ENCODE measurements at regions not wholly inside any gene's neighbourhood (a gene's known extent, or its start where the extent isn't known, plus 50 kb on each side); places are given as distances from the start of the nearest gene placed in this dataset.
"Not testable (repeated sequence)": the region's sequence is repeated elsewhere in the genome, so short reads cannot be mapped to it uniquely, and the experiment has no call there.

DNA sequence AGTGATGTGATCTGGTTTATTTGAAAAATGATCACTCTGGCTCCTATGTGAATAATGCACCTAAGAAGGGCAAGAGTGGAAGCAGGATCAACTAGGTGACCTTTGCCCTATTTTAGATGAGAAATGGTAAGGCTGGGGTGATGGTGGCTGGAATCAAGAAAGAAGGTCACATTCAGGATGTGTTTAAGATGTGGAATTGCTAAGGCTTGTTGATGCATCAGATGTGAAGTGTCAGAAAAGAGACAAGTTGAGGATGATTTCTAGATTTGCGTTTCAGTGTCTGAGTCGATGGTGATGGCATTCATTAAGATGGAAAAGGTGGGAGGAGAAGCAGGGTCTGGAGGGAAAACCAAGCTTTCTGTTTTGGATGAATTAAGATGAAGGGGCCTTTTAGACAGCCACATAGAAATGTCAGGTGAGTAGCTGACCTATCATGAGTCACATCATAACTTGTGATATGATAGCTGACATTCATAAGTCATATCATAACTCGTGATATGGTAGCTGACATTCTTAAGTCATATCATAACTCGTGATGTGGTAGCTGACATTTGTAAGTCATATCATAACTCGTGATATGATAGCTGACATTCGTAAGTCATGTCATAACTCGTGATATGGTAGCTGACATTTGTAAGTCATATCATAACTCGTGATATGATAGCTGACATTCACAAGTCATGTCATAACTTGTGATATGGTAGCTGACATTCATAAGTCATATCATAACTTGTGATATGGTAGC is 101.2 kb upstream of the SEC11C start:
- DNase-seq: no peak

GRCh38 chr18:59039040-59039320 is 100.7 kb upstream of the SEC11C start:
- DNase-seq: not testable (repeated sequence)

DNA sequence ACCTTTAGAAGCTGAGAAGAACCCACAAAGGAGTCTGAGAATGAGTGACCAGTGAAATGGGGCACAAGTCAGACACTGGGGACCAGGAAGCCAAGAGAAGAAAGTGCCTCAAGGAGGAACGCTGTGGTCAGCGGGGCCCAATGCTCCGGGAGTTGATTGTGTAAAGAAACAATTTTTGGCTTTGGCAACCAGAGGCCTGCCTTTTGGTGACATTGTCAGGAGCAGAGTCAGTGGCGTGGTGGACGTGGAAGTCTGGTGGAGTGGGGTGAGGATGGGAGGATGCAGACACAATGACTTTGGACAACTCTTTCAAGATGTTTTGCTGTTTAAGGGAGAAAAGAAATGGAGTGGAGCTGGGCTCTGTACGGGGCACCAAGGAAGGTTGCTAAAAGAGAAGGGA is 100.2 kb upstream of the SEC11C start:
- no peak for DNase-seq

DNA sequence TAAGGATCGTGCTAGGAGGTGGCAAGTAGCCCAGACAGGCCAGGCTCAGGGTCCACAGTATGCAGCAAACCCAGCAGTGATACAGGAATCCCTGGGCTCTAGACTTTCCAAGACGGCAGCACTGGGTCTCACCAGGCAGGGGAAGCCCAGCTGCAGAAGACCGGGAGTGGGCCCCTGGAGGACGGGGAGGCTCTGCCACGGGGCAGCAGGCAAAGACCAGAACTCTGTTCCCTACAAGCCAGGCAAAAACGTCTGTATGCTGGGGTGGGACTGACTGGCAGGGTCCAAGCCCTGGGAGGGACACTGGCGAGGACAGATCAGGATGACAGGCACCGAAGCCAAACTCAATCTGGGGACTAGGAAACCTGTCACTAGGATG is 98.9 kb upstream of the SEC11C start:
- DNase-seq: no peak

- DNase-seq: no peak
These were observed 98.4 kb upstream of the SEC11C start for GRCh38 chr18:59041296-59041695.

- peak; percentile 25 to 35 for DNase-seq
These were observed 97.6 kb upstream of the SEC11C start for GRCh38 chr18:59041819-59042815.

- no peak for DNase-seq
These were observed 94.8 kb upstream of the SEC11C start for GRCh38 chr18:59044855-59045254.

- no peak for DNase-seq
These were observed 92.2 kb upstream of the SEC11C start for GRCh38 chr18:59047321-59048047.

- DNase-seq: no peak
These were observed 91.7 kb upstream of the SEC11C start for GRCh38 chr18:59048048-59048363.

DNA sequence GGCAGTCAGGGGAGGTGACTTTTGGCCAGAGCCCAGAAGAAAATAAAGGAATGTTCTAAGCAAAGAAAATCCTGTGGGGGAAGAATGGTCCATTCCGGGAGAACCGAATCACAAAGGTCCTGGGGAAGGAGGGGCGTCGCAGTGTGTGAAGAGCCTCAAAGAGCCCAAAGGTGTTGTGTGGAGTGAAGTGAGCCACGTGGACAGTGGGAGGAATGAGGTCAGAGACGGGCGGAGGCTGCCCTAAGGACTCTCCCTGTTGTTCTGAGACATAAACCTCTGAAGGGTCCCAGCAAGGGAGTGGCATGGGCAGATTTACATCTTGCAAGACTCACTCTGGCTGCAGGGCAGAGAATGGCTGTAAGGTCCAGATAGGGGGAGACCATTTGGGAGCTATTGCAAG is 91.3 kb upstream of the SEC11C start:
- DNase-seq: no peak

- DNase-seq: no peak
These were observed 89.7 kb upstream of the SEC11C start for GRCh38 chr18:59049721-59050660.

- DNase-seq: no peak
These were observed 89.0 kb upstream of the SEC11C start for GRCh38 chr18:59050661-59051057.

GRCh38 chr18:59051470-59052165 is 88.1 kb upstream of the SEC11C start:
- no peak for DNase-seq

GRCh38 chr18:59052965-59053820 is 86.5 kb upstream of the SEC11C start:
- no peak for DNase-seq

DNA sequence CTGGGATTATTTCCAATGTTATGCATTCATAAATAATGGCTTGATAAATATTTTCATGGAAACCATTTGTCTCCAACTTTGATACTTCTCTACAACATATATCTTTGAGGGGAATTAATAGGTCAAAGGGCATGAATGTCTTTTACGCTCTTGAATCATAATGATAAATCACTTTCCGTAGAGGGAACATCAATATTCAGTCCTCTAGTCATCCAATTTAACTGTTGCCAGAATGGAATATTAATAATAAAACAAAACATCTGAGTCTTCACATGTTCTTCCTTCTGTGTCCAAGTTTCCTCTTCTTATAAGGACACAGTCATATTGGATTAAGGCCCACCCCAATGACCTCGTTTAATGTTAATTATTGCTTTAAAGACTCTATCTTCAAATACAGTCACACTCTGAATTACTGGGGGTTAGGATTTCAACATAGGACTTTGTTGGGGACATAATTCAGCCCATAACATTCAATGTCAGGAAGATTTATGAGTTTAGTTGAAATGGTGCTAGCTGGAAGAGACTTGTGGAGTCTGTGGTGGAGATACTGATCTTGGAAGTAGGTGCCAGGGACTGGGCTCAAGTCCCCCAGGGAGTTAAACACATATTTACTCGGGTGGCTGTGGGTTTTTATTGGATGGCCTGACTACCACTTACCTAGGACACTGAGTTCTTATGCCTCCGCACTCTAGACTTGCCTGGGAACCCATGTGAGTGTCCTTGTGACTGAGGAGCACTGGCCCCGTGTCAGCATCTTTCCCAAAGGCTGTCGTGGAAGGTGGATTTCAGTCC is 85.0 kb upstream of the SEC11C start:
- no peak for DNase-seq

DNA sequence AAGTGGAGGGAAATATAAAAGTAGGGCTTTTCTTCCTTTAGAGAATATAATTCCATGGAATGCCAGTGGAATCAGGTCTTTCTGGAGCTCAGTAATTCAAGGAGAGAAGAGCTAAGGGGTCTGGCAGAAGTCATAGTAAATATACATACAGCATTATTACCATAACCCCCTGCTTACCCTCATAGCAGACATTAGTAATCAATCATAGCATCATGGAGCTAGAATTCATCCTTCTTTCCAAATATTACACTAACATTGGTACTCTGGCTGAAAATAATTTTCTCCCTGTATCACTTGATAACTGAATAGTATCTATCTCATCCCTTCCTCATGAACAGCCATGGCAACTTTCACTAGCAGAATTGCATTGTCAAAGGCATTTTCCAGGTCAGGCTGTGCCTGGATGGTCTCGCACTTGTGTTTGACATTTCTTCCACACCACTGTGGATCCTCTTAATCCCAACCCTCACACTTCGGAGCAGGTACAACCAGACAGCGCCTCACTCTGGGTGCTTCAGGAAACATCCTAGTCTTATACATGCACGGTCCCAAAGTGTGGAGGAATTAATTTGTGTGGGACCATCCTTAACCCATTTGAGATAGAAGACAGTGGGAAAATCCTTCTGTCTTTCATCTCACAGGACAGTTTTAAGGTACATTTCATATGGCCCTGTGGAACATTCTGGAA is 84.2 kb upstream of the SEC11C start:
- no peak for DNase-seq

DNA sequence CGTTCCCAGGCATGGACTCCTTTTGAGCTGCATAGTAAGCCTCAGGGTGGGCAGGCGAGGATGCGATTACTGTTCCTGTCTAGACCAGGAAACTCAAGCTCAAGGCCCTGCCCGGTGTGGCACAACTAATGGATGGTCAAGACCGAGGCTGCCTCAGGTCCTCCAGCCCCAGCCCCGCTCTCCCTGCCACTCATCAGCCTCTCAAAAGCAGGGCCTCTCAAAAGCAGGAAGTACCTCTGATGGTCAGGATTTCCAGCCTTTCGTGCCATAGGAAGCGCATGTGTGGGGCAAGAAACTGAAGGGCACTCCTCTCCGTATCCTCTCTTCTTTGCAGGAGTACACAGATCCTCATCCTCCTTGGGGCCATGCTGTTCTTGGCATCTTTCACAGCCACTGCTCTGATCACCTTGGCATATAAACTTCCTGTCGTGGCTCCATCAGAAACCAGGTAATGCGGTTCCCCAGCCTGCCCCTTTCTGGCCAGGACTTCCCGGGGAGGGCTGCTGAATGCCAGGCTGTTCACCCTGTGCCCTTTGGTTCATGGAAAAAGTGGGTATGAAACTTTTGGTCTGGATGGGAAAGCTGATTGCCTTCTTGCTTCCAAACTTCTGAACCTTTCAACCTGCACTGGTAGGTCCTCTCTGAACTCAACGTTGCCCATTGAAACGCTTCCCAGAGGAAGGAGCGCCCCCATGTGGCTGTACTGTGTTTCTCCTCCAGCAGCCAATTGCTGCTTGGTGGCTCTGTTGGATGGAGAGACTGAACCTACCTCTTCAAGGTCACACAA is 82.8 kb upstream of the SEC11C start:
- DNase-seq: peak; percentile 50 to 69

DNA sequence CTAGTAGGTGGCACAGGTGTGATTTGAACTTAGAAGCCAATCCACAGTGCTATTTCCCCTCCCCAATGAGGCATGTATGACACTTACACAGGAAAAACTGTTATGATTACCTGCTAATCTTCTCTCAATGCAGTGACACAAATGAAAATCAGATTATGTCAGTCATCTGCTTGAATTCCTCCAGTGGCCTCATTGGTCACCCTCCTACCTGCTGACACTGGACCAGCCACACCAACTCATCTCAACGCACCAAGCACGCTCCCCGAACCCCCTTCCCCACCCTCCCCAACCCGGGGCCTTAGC is 82.2 kb upstream of the SEC11C start:
- DNase-seq: no peak

DNA sequence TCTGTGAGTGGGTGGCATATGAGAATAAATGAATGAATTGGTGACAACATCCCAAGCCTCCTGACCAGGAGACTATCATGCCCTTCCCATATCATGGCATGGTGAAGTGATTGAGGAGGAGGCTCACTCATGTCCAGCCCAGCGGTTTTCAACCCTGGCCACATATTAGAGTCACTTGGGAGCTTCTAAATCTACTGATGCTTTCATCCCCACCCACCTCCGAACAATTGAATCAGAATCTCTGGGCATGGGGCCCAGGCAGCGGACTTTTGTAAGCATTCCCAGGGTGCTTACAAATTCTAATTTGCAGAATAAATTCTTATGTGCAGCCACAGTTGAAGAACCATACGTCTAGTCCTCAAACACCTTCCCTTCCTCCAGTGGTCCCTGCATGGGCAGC is 81.7 kb upstream of the SEC11C start:
- peak in 1 of 2 donors; percentile 15 for DNase-seq

All from hippocampal formation (tissue), 2 donors.